Retina (tissue), 1 donor: ENCODE measurements at regions not wholly inside any gene's neighbourhood (a gene's known extent, or its start where the extent isn't known, plus 50 kb on each side); places are given as distances from the start of the nearest gene placed in this dataset.
"Not testable (repeated sequence)": the region's sequence is repeated elsewhere in the genome, so short reads cannot be mapped to it uniquely, and the experiment has no call there.

Source experiments
- DNase-seq: peaks from one replicate; pipeline ENCODE4 v3.0.0-alpha.2; 2016

- not testable (repeated sequence) for DNase-seq
These were observed 351.5 kb upstream of the NPAP1 start for GRCh38 chr15:24324096-24324495.

GRCh38 chr15:24326513-24326912 is 349.1 kb upstream of the NPAP1 start:
- not testable (repeated sequence) for DNase-seq

GRCh38 chr15:24331964-24332363 is 343.6 kb upstream of the NPAP1 start:
- DNase-seq, result not testable (repeated sequence)

- not testable (repeated sequence) for DNase-seq
These were observed 333.7 kb upstream of the NPAP1 start for GRCh38 chr15:24341876-24342275.

- not testable (repeated sequence) for DNase-seq
These were observed 322.8 kb upstream of the NPAP1 start for GRCh38 chr15:24352777-24353176.

GRCh38 chr15:24381103-24381502 is 294.5 kb upstream of the NPAP1 start:
- DNase-seq, result not testable (repeated sequence)

GRCh38 chr15:24385258-24385657 is 290.3 kb upstream of the NPAP1 start:
- not testable (repeated sequence) for DNase-seq

GRCh38 chr15:24394303-24394702 is 281.3 kb upstream of the NPAP1 start:
- no peak for DNase-seq

- DNase-seq, result not testable (repeated sequence)
These were observed 262.9 kb upstream of the NPAP1 start for GRCh38 chr15:24412649-24413048.

GRCh38 chr15:24426286-24427054 is 249.1 kb upstream of the NPAP1 start:
- peak; percentile 34 for DNase-seq

GRCh38 chr15:24427055-24427400 is 248.5 kb upstream of the NPAP1 start:
- DNase-seq, result not testable (repeated sequence)

- not testable (repeated sequence) for DNase-seq
These were observed 240.3 kb upstream of the NPAP1 start for GRCh38 chr15:24435075-24435820.

- not testable (repeated sequence) for DNase-seq
These were observed 238.3 kb upstream of the NPAP1 start for GRCh38 chr15:24437270-24437669.

GRCh38 chr15:24437735-24438134 is 237.8 kb upstream of the NPAP1 start:
- not testable (repeated sequence) for DNase-seq

GRCh38 chr15:24477107-24478025 is 198.2 kb upstream of the NPAP1 start:
- peak; percentile 8 for DNase-seq

GRCh38 chr15:24485885-24486567 is 189.5 kb upstream of the NPAP1 start:
- DNase-seq, result peak; percentile 1

- DNase-seq, result not testable (repeated sequence)
These were observed 187.2 kb upstream of the NPAP1 start for GRCh38 chr15:24488164-24488907.

- not testable (repeated sequence) for DNase-seq
These were observed 170.4 kb upstream of the NPAP1 start for GRCh38 chr15:24505216-24505615.

GRCh38 chr15:24509714-24510113 is 165.9 kb upstream of the NPAP1 start:
- DNase-seq, result not testable (repeated sequence)

GRCh38 chr15:24511598-24511997 is 164.0 kb upstream of the NPAP1 start:
- DNase-seq, result not testable (repeated sequence)

GRCh38 chr15:24518772-24519171 is 156.8 kb upstream of the NPAP1 start:
- not testable (repeated sequence) for DNase-seq

- not testable (repeated sequence) for DNase-seq
These were observed 144.3 kb upstream of the NPAP1 start for GRCh38 chr15:24531235-24531634.
